ENCODE measurements at regions not wholly inside any gene's neighbourhood (a gene's known extent, or its start where the extent isn't known, plus 50 kb on each side); places are given as distances from the start of the nearest gene placed in this dataset.

DNA sequence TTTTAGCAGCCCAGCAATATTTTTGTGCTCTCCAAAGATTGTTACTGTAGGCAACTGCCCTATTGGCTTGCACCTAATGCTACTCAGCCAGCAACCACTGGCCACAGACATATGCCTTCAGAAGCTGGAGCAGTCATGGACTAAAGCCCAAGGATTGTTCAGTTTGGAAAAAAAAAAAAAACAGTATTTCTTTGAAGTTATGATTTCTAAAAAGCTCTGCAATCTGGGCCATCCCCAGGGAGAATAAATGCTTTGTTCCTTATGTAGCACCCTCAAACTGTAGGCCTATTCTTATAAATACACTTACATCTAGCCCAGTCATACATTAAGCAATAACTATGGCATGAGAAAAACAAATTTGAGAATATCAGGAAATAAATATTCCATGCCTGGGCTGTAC, 2190.5 kb upstream of the RAG2 start:
- H4K20me1 ChIP-seq (ENCODE audit: control insufficient read depth, insufficient read depth), result no peaks in the 10 kb centered on the region
- no TSS peak for BruUV-seq (replicated peaks)
- ChIA-PET CTCF (interaction anchor here (2.0 kb wide), 1 partner anchor 10 kb away, joined by 6 read pairs; no protein-coding TSS in a partner anchor), SMC1A (ENCODE audit: uncharacterized antibody, unreplicated experiment) (no interaction called here), POLR2A (no interaction called here), RAD21 (ENCODE audit: unreplicated experiment) (interaction anchor here (0.5 kb wide), 1 partner anchor 534 kb away, joined by 4 read pairs; no protein-coding TSS in a partner anchor)
- no peaks in the 10 kb centered on the region for H3K79me2 ChIP-seq (ENCODE audit: control insufficient read depth, insufficient read depth, low read length)
- no peak overlapping the region for H3K4me3 ChIP-seq
- no peaks in the 10 kb centered on the region for H3K27me3 ChIP-seq (replicated peaks in 1 of 2; ENCODE audit: control insufficient read depth in 2 of 2, insufficient read depth in 2 of 2, low read length in 1 of 2)
- DNase-seq (ENCODE audit: low read depth, low spot score), result no peak
- intact Hi-C loops (cut with micrococcal nuclease; ENCODE audit: unreplicated experiment), result no loop called here
- H3K9ac ChIP-seq (ENCODE audit: control insufficient read depth, insufficient read depth, low read length), result no peak overlapping the region
- in situ Hi-C loops (cut with MboI), result loop anchor here (10.0 kb wide), 1 partner anchor 1794 kb away; no protein-coding TSS in a partner anchor
- no peak for ATAC-seq
- no peak overlapping the region for H3K27ac ChIP-seq (ENCODE audit: control insufficient read depth, insufficient read depth)
- H2AFZ ChIP-seq (ENCODE audit: control insufficient read depth, low read depth, low read length), result no peak overlapping the region
- no peaks in the 10 kb centered on the region for H3K9me3 ChIP-seq (replicated peaks; ENCODE audit: control insufficient read depth, insufficient read depth, low read length)
- no peak overlapping the region for H3K4me2 ChIP-seq (ENCODE audit: control insufficient read depth, insufficient read depth)
- H3K36me3 ChIP-seq (ENCODE audit: control insufficient read depth in 2 of 2, insufficient read depth in 2 of 2, low read length in 1 of 2), result no peaks in the 10 kb centered on the region
- H3K4me1 ChIP-seq (ENCODE audit: control insufficient read depth, insufficient read depth, low read length), result no peaks in the 10 kb centered on the region
- TF ChIP-seq RELA (IDR thresholded peaks at IDR 0.05; ENCODE audit: borderline replicate concordance, partially characterized antibody) (no peak), RUNX3 (IDR thresholded peaks at IDR 0.05; ENCODE audit: low read length) (no peak), KDM1A (IDR thresholded peaks at IDR 0.05; ENCODE audit: borderline replicate concordance) (no peak), CBX3 (IDR thresholded peaks at IDR 0.05; ENCODE audit: borderline replicate concordance, low read depth) (no peak), CEBPB (IDR thresholded peaks at IDR 0.05; ENCODE audit: borderline replicate concordance in 1 of 2, low read depth in 2 of 2, low read length in 2 of 2) (no peak), SMC3 (IDR thresholded peaks at IDR 0.05; ENCODE audit: borderline replicate concordance, low read length) (no peak), EED (IDR thresholded peaks at IDR 0.05; ENCODE audit: low read depth) (no peak), RFX5 (IDR thresholded peaks at IDR 0.05; ENCODE audit: low read depth, low read length) (no peak), BHLHE40 (IDR thresholded peaks at IDR 0.05; ENCODE audit: borderline replicate concordance in 1 of 2, low read depth in 2 of 2, low read length in 1 of 2) (no peak), NFIC (IDR thresholded peaks at IDR 0.05; ENCODE audit: low read depth, low read length) (no peak), ZNF217 (IDR thresholded peaks at IDR 0.05) (no peak), WRNIP1 (IDR thresholded peaks at IDR 0.05; ENCODE audit: borderline replicate concordance, low read depth, low read length) (no peak), EGR1 (IDR thresholded peaks at IDR 0.05; ENCODE audit: borderline replicate concordance in 1 of 2, low read depth in 2 of 2, low read length in 2 of 2) (no peak), ETV6 (conservative IDR thresholded peaks at IDR 0.05 in 1 of 2, IDR thresholded peaks at IDR 0.05 in 1 of 2; ENCODE audit: borderline replicate concordance in 1 of 2, low read depth in 1 of 2) (no peak), TCF12 (IDR thresholded peaks at IDR 0.05; ENCODE audit: low read depth, low read length) (no peak)
- TF ChIP-seq, protein P1, sequence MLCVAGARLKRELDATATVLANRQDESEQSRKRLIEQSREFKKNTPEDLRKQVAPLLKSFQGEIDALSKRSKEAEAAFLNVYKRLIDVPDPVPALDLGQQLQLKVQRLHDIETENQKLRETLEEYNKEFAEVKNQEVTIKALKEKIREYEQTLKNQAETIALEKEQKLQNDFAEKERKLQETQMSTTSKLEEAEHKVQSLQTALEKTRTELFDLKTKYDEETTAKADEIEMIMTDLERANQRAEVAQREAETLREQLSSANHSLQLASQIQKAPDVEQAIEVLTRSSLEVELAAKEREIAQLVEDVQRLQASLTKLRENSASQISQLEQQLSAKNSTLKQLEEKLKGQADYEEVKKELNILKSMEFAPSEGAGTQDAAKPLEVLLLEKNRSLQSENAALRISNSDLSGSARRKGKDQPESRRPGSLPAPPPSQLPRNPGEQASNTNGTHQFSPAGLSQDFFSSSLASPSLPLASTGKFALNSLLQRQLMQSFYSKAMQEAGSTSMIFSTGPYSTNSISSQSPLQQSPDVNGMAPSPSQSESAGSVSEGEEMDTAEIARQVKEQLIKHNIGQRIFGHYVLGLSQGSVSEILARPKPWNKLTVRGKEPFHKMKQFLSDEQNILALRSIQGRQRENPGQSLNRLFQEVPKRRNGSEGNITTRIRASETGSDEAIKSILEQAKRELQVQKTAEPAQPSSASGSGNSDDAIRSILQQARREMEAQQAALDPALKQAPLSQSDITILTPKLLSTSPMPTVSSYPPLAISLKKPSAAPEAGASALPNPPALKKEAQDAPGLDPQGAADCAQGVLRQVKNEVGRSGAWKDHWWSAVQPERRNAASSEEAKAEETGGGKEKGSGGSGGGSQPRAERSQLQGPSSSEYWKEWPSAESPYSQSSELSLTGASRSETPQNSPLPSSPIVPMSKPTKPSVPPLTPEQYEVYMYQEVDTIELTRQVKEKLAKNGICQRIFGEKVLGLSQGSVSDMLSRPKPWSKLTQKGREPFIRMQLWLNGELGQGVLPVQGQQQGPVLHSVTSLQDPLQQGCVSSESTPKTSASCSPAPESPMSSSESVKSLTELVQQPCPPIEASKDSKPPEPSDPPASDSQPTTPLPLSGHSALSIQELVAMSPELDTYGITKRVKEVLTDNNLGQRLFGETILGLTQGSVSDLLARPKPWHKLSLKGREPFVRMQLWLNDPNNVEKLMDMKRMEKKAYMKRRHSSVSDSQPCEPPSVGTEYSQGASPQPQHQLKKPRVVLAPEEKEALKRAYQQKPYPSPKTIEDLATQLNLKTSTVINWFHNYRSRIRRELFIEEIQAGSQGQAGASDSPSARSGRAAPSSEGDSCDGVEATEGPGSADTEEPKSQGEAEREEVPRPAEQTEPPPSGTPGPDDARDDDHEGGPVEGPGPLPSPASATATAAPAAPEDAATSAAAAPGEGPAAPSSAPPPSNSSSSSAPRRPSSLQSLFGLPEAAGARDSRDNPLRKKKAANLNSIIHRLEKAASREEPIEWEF (IDR thresholded peaks at IDR 0.05; ENCODE audit: insufficient replicate concordance, low read depth, low read length), result no peak
- TF ChIP-seq, protein P2, sequence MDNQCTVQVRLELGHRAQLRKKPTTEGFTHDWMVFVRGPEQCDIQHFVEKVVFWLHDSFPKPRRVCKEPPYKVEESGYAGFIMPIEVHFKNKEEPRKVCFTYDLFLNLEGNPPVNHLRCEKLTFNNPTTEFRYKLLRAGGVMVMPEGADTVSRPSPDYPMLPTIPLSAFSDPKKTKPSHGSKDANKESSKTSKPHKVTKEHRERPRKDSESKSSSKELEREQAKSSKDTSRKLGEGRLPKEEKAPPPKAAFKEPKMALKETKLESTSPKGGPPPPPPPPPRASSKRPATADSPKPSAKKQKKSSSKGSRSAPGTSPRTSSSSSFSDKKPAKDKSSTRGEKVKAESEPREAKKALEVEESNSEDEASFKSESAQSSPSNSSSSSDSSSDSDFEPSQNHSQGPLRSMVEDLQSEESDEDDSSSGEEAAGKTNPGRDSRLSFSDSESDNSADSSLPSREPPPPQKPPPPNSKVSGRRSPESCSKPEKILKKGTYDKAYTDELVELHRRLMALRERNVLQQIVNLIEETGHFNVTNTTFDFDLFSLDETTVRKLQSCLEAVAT (IDR thresholded peaks at IDR 0.05), result no peak
- no peak for FAIRE-seq

Measured in GM12878 (cell line).